GM18868 (cell line): ENCODE measurements at regions not wholly inside any gene's neighbourhood (a gene's known extent, or its start where the extent isn't known, plus 50 kb on each side); places are given as distances from the start of the nearest gene placed in this dataset.

ENCODE experiments used
- ATAC-seq: cut with Tn5 transposase; IDR thresholded peaks from one replicate; pipeline ENCODE4 v1.9.1; 2021; ENCODE audit warnings: mild to moderate bottlenecking, moderate library complexity; ENCODE audit not compliant: unreplicated experiment

DNA sequence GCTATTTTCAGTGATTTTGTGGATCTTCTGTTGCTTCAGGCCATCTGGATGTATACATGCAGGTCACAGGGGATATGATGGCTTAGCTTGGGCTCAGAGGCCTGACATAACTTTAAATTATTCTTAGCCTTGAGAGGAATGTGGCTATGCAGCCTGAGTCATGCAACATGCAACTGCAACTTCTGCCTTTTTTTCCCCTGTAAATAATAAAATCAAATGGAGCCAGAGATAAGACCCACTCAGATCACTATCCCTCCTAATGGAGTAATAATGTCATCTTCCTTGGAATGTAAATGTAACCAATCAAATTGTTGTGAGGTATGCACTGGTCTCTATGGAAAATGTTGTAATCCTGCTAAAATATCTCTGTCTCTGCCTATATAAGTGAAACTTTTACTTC lies 54.9 kb downstream of the MAGEB17 start:
- ATAC-seq: no peak

DNA sequence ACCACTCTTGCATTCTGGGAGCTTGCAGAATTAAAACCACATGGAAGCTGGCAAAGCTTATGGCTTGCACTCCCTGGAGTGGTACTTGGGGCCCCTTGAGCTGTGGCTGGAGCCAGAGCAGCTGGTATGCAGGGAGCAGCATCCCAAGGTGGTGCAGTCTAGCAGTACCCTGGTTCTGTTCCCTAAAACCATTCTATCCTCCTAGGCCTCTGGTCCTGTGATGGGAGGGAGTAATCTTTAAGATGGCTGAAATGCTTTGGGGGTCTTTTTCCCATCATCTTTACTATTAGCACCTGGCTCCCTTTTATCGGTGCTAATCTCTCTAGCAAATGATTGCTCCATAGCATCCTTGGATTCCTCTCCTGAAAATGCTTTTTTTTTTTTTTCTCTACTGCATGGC lies 56.1 kb downstream of the MAGEB17 start:
- ATAC-seq: no peak

DNA sequence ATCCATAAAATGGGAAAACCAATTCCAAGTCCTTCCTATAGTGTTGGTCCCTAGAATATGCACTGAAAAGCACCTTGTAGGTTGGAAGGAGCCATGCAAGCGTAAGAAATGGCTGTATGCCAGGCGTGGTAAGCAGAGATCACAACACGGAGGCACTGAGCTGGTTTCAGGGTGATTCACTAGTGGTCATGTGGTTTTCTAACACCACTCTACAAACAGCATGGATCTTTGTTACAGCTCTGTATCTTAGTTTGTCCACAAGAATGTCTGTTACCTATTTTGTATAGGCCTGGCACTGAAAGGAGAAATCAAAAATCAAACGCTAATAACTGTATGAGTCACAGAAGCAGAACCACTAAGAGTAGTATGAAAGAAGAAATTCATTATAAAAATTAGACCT lies 71.9 kb downstream of the MAGEB17 start:
- peak; percentile 98 for ATAC-seq

DNA sequence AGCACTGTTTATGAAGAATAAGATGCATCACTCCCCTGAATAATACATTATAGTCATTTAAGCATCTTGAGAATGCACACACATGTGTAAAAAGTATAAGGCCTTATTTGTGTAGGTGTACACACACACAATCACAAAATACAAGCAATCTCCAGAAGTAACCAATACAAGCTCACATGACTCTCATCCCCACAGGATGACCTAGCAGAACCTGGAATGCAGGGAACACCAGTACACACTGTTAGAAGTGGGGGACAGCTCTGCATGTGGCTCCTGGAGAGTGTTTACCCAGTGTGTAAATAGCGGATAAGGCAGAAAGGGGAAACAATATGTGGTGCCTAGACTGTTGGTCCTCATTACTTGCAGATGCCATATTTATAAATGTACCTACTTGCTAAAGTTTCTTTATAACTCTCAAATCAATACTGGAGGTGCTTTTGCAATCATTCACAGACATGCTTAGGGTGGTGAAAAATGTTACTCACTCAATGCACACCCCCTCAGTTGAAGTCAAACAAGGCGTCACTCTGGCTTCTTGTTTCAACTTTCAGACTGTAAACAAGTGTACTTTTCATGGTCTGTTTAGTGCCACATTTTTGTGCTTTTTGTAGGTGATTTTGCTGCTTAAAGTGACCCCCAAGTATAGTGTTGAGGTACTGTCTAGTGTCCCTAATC lies 73.1 kb downstream of the MAGEB17 start:
- no peak for ATAC-seq

DNA sequence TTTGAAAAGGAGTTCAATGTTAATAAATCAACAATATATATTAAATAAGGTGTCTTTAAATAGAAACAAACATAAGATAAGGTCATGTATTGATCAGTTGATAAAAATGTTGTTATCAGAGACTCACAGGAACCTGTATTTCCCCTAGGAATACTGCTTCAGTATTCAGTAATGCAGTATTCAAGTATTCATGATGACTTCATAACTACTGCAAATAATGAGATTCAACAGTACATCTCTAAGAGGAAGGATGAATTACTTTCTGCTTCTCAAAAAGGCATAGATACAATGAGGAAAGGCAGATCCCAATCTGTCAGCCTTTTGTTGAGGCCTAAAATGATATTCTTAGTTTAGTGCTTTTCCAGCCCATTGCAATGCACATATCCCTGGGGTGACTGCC lies 73.7 kb downstream of the MAGEB17 start:
- no peak for ATAC-seq

DNA sequence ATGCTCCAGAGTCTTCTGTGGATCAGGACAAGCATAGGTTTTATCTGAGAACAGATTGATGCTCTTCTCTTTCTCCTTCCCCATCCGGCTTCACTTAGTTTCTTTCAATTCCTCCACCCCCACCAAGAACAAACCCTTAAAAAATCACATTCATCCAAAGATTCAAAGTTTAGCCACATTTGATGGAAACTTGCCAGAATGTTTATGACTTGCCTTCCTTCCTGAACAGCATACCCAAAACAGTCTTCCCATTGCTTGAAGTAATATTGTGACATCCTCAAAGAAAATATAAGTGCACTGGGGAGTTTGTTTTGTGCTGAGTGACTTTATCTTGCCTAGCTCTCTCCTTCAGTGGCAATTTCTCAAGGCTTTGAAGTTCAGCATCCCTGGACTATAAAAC lies 83.0 kb downstream of the MAGEB17 start:
- ATAC-seq: no peak

DNA sequence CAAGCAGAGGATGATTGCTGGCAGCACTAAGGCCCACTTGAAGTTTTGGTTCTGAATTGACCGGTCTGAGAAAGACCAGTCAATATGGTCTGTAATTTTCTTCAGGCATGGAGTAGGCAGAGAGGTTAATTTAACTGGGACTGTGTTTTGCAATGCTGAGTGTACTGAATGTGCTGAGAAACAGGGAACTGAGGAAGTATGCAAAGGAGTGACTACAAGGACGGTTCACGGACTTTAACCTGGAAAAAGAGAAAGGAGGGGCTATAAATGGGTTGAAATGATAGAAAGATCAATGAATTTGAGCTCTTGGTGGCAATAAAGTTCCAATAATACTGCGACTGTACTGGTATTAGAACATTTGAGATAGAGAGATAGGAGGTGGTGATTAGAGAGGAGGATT lies 84.5 kb downstream of the MAGEB17 start:
- no peak for ATAC-seq

DNA sequence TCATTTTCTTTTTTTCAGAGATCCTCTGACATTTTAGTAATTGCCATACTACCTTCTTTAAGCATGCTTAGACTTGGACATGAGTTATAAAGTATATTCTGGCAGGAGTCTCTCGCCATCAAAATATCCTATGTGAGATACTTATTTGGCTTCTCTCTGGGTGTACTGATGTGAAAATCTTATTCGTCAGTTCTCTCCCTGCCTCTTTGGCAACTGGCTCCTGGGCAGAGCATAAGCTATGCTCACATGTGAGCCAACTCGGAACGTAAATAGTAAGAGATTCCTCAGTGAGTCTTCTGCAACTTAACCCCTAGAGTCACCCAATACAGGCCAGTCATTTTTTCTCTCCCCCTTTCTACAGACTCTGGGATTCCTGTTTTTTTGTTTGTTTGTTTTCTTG lies 91.6 kb downstream of the MAGEB17 start:
- no peak for ATAC-seq

DNA sequence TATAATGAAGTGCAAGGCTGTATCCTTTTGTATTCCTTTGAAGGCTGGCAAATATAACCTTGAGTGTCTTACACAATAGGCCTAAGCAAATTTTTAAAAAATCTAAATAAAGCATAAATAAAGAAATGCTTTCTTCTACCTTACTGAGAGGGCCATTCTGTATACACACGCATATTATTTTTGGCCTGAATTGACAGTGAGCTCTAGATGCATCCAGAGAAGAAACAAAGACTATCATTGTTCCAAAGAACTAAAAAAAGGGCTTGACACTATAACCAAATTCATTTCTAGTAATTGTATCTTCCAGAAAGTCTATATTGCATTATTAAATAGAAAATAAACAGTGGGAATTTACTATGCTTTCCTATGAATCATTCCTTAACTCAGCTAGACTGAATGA lies 100.2 kb downstream of the MAGEB17 start:
- ATAC-seq: no peak

DNA sequence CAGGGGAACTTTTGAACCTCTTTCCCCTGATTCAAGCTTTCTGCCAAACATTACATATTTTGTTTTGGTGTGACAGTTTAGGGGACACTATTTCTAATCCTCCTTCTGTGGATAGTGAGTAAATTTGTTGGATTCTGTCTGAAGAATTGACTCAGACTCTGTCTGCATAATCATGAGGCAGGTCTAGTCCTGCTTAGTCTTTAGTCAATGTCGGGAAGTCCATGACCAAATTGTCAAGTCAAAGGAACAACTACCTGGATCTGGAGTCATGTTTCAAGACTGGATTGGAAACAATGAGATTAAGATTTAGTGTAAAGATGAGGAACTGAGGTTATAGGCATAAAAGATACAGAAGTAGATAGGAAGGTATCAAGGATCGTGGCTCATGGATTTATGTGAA lies 100.9 kb downstream of the MAGEB17 start:
- ATAC-seq: no peak

DNA sequence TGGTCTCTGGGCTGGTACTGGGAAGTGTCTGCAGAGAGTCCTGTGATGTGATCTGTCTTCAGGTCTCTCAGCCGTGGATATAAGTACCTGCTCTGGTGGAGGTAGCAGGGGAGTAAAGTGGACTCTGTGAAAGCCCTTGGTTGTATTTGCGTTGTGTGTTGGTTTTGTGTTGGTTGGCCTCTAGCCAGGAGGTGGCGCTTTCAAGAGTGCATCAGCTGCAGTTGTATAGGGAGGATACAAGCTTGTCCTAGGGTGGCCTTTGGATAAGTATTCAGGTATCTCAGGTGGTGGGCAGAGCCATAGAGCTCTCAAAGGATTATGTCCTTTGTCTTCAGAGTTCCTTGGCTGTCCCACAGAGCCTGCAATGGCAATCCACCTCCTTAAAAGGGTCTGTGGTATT lies 111.6 kb downstream of the MAGEB17 start:
- ATAC-seq: no peak

DNA sequence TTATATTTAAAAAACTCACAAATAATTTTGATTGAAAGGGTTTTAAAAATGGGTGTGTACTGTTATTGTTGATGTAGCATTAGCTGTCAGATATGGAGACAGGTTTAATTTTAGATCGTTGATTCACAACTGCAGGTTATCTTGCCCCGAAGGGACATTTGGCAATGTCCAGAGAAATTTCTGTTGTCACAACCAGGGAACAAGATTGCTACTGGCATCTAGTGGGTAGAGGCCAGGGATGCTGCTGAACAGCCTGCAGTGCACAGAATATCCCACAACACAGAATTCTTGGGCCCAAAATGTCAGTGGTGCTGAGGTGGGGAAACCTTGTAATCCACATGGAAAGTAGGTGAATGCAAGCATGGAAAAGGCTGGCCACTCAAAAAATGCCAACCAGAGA lies 114.9 kb downstream of the MAGEB17 start:
- ATAC-seq: no peak

DNA sequence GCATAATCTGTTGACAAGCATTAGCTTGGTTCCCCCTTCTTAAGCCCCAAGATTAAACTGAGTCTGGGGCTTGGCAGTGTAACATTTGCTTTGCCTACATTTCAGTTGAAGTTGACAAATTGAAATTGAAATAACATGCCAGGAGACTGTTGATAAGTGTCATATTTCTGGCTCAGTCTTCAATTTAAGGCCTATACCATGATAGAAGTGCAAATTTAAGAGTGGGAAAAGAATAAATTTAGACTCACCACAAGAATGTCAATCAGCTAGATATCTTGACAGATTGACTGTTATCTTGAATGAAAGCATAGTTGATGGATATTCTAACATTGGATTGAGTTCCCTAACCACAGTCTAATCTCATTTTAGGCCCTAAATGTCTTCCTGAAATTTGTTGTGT lies 117.6 kb downstream of the MAGEB17 start:
- no peak for ATAC-seq

DNA sequence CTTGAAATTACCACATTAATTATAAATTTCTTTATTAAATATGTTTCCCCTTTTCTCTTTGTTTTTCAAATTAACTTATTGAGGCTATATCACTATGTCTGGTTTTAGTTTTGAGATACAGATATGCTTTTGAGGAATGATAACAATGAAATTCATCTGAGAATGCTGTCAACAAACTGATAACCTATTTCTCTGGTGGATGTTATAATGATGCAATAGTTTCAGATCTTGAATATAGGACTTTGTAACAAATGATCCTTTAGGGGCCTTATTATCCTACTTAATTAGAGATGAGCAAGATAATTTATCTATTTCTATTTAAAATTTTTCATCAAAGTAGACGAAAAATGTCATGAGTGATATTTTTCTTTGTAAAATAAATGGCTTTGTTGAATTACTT lies 123.7 kb downstream of the MAGEB17 start:
- no peak for ATAC-seq

DNA sequence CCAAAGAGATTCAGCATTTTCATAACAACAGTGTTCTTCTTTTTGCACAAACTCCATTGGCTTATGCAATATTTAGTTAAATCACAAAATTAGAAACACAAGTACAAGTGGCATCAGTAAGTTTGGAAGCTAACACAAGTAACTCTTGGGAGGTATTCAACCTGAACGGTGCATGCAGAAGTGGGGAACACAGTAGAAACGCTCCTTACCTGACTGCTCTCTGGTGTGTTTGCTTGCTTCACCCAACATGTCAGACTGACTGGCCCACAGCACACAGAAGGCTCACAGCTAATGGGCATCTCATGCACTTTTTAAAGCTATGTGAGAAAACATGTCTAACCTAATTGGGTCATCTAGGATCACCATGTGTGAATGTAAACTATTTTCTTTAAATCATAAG lies 133.6 kb downstream of the MAGEB17 start:
- no peak for ATAC-seq

DNA sequence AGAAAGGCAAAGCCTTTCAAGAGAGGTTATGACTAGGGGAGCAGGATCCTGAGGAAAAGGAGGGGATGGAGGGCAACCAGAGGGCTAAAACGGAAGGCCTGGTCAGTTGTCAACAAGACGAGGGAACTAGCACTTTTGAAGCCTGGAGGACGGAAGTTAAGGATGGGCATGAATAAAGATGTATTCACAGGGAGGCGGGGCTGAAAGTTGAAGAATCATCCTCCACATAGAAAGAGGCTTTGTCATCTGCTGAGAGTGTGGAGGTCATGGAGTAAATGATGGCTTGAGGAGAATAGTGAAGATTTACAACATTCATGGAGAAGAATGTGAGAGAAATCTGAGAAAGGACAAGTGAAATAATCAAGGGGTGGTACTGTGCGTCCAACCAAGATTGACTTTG lies 137.5 kb downstream of the MAGEB17 start:
- no peak for ATAC-seq

DNA sequence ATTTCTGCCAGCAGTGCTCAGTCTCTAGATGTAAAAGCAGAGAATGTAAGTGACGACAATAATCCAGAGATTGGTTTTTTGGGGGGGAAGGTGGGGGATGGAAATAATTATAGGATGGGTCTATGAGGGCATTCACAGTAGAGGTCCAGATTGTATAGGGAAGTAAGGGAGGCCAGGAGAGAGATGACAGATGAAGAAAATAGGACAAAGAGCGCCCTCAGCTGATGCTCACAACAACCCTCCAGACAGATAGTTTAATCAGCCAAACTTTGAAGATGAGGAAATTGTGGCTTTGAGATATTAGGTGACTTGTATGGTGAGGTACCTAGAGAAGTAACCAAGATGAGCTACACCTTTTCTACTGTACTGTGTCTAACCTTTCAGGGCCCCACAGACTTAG lies 137.9 kb downstream of the MAGEB17 start:
- ATAC-seq: no peak

DNA sequence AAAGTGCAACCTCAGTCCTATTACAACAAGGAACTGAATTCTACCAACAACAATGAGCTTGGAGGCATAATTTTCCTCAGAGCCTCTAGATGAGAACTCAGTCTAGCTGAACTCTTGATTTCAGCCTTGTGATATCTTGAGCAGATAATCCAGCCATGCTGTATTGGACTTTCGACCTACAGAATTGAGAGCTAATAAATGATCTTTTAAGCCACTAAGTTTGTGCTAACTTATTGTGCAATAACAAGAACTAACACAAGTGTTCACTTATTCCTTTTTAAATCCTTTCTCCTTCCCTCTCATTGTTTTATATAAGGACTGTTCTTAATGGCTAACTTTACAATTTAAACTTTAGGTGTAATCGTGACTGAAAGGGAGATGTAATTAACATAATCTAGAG lies 140.7 kb downstream of the MAGEB17 start:
- ATAC-seq: no peak

DNA sequence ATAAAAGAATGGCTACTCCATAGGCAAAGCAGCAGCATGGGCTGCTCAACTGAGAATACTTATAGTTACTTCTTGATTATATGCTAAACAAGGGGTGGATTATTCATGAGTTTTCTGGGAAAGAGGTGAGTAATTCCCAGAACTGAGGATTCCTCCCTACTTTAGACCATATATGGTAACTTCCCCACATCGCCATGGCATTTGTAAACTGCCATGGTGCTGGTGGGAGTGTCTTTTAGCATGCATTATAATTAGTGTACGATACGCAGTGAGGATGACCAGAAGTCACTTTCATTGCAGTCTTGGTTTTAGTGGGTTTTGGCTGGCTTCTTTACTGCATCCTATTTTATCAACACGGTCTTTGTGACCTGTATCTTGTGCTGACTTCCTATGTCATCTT lies 141.5 kb downstream of the MAGEB17 start:
- ATAC-seq: no peak

DNA sequence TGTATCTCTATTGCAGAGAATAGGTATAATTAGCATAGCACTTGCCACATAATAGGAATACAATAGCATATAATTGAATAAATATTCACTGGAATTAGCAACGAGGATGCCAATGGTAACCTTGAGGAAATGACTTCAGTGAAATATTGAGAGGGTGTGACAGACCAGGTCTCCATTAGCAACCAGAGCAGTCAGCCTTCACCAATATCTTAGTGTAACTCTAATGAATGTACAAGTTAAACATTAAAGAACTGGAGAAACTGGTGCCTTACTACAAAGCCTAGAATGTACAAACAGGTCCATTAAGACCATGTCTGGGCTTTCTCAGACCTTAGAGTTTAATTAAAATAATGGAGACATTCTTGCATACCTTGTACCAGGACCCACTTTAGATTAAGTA lies 143.0 kb downstream of the MAGEB17 start:
- ATAC-seq: no peak

DNA sequence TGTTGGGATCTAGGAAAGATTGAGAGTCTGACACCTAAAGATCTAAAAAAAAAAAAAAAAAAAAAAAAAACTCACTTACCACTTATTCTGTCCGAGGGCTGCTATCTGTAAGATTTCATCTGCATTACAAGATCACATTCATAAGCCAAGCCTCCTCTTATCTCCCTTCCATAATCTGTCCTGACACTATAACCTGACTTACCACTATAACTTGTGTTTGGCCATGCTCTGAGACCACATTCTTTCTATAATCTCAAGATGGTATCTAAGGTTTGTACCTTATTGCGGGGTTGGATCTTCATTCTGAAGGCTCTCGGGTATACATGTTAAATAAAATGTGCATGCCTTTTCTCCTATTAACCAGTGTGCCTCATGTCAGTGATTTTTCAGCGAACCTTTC lies 144.4 kb downstream of the MAGEB17 start:
- ATAC-seq: no peak

DNA sequence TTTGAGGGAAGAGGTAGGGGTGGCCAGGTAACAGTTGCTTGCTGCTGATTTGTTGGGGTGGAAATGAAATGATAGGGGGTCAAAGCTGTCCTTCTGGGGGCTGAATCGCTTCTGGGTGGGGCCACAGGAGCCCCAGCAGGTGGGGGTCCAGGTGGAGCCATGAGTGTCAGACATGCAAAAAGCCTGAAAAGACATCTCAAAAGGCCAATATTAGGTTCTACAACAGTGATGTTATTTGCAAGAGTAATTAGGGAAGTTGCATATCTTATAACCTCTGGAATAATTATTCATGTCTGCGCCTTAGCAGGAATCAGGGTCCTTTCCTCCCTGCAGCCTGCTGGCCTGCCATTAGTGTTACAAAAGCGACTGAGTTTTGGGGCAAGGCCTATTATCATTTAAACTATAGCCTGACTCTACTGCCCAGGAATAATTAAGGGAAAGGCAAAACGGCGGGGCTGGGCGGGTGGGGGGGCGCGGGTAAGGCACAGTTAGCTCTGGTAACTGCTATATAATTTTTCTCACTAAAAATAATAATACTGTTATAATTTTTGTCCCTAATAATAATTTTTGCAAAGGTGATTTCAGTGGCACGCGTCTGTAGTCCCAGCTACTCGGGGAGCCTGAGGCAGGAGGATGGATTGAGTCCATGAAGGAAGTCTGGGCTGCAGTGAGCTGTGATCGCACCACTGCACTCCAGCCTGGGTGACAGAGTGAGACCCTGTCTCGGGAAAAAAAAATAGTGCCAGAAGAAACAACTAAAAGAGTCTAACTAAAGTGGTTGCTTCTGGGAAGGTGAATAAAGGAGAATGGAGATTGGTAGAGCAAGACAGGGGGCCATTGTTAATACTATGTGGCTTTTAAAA lies 145.7 kb downstream of the MAGEB17 start:
- ATAC-seq: no peak

DNA sequence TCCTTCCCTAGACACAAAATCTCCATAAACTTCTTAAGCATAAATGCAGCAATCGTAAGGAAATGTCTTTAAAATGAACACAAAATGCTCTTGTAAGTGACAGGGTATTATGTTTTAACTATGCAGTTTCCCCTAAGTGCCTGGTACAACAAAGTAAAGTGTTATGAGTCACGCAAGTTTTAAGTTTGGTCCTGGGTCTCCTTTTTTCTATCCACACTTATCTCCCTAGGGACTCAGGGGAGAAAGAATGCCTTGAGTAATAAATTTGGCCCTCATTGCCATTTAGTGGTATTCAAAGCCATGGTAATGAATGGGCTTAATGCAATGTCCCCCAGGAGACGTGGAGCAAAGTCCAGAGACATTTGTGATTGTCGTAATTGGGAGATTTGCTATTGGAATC lies 149.1 kb downstream of the MAGEB17 start:
- no peak for ATAC-seq
